ENCODE measurements at regions not wholly inside any gene's neighbourhood (a gene's known extent, or its start where the extent isn't known, plus 50 kb on each side); places are given as distances from the start of the nearest gene placed in this dataset.

DNA sequence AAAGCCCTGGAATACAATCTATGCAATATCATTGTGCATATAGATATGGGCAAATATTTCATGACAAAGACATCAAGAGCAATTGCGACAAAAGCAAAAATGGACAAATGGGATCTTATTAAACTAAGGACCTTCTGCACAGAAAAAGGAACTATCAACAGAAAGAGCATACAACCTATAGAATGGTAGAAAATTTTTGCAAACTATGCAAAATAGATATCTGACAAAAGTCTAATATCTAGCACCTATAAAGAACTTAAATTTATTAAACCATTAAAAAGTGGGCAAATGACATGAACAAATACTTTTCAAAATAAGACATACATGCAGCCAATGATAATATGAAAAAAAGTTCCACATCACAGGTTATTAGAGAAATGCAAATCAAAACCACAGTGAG lies 312.9 kb downstream of the GLUD2 start:
- TF ChIP-seq, protein P1, sequence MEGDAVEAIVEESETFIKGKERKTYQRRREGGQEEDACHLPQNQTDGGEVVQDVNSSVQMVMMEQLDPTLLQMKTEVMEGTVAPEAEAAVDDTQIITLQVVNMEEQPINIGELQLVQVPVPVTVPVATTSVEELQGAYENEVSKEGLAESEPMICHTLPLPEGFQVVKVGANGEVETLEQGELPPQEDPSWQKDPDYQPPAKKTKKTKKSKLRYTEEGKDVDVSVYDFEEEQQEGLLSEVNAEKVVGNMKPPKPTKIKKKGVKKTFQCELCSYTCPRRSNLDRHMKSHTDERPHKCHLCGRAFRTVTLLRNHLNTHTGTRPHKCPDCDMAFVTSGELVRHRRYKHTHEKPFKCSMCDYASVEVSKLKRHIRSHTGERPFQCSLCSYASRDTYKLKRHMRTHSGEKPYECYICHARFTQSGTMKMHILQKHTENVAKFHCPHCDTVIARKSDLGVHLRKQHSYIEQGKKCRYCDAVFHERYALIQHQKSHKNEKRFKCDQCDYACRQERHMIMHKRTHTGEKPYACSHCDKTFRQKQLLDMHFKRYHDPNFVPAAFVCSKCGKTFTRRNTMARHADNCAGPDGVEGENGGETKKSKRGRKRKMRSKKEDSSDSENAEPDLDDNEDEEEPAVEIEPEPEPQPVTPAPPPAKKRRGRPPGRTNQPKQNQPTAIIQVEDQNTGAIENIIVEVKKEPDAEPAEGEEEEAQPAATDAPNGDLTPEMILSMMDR (IDR thresholded peaks at IDR 0.05; ENCODE audit: low read depth, low read length, poor library complexity, severe bottlenecking), result no peak
- TF ChIP-seq EZH2phosphoT487 (IDR thresholded peaks at IDR 0.05; ENCODE audit: borderline replicate concordance, low read length), result no peak
